ENCODE measurements at regions not wholly inside any gene's neighbourhood (a gene's known extent, or its start where the extent isn't known, plus 50 kb on each side); places are given as distances from the start of the nearest gene placed in this dataset.
"Not testable (repeated sequence)": the region's sequence is repeated elsewhere in the genome, so short reads cannot be mapped to it uniquely, and the experiment has no call there.

DNA sequence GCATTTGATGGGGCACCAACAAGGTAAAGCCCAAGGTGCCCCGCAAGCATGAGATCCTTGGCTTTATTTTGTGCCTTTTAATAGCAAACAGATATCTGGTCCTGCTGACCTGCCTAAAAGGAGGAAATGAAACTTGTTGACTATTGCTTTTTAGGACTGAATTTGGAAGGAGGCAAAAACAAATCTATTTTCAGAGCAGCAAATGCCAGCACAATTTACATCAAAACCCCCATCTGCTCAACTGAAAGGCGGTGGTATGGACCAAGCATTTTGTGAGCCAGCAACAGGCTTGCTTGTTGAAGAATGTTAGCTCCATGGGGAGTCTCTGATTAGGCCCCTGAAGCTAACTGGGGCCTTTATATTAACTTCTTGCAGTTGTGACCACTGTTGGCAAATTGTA, 192.6 kb upstream of the E2F8 start:
- DNase-seq (ENCODE audit: low read depth), result no peak

- peak; percentile 65 for DNase-seq (ENCODE audit: low read depth)
Observed at GRCh38 chr11:19432370-19433061, 191.8 kb upstream of the E2F8 start.

GRCh38 chr11:19430754-19431398, 190.1 kb upstream of the E2F8 start:
- no peak for DNase-seq (ENCODE audit: low read depth)

DNA sequence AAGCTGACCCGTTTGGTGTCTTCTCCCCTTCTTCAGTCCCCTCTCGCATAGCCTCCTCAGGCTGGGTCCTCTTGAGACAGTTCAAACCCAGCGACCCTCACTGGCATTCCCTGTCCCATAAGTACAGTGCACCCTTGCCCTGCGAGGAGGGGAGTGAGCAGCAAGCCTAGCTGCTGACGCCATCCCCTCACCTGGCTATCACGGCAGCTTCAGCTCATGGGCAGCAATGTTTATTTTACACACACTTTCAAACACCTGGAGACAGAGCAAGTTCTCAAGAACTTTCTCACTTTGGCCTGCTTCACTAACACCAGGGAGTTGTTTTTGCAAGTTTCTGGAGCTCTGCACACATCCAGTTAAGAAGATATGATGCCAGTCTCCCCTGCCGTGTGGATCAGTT, 189.6 kb upstream of the E2F8 start:
- DNase-seq (ENCODE audit: low read depth), result no peak

DNA sequence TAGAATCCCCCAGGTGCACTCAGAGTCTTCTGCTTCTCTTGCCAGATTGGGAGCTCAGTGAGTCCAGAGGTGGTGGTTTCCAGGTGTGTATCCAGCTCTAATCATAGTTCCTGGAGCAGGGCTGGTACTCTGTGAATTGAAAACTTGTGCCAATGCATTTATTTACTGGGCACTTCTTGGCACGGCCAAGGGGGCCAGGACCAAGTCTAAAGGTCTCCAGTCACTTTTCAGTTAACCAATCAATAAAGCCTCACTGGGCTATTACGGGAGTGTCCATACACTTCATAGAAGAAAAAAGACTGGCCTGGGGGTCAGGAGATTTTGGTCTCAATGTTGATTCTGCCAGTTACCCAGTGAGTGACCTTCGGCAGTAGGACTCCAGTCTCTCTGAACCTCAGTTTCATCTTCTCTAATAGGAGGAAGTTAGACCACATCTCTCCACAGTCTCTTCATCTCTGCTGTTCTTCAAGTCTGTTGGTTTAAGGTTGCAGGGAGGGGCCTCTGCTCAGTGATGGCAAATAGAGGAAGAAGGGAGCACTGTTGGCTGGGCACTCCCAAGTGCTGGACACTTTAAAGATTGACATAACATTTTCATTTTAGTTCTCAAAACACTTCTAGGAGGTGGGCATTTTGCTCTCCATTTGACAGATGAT, 188.5 kb upstream of the E2F8 start:
- DNase-seq (ENCODE audit: low read depth), result no peak

DNA sequence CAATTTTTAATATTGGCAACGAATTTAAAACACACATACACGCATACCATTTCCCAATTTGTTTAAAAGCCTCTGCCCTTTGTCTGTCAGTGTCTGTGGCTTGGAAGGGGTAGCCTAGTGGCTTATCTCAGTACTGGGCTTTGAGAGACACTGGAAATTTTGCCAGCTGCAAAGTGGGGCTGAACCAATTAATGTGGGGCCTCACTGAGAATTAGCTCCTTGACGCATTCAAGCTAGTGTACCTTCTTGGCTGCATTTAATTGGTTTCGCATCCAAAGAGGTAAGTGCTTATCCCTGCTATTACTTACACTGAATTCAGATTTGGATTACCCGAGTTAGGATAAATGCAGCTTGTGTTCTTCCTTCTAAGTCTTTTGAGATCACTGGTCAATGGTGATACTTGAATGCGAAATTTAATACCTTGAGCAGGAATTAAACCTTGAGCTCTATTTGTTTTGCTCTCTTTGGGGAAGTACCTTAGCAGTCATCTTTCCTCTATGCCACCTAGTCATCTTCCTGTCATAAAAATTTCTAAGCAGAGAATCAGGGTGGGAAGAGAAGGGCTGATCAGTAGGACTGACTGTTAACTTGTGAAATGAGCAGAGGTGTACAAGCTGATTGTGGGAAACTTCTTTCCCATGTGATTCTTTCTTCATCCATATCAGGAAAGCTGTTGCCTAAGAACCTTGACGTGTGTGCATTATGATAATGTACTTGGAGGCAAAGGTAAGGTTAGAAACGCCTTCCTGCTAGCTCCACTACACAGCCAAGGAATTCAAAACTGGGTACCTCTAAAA, 187.7 kb upstream of the E2F8 start:
- peak; percentile 40 for DNase-seq (ENCODE audit: low read depth)

DNA sequence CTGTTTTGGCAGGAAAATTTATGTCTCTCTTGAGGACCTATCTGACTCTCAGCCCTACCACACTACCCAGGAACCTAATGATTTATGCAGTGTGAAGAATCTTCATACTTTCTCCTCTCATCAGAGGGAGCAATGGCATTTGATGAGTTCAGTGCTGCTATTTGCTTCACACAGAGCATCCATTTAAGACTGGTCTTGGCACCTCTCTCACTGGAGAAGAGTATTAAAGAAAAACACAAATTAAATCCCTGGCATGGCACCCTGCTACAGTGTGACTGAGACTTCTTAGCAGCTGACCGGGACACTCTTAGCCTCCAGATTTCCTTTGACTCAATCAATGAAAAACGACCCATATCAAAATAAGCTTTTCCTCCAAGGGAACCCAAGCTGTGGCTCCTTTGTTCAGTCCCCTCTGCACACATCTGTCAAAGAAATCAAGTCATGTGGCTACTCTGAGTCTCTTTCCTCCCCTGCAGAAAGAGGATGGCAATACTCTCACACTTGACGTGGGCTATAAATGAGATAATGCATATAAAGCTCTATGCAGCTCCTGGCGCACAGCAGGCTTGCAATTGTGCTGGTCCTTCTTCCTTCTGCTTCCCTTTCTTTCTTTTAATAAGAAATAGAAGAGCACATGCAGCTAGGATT, 186.1 kb upstream of the E2F8 start:
- no peak for DNase-seq (ENCODE audit: low read depth)

DNA sequence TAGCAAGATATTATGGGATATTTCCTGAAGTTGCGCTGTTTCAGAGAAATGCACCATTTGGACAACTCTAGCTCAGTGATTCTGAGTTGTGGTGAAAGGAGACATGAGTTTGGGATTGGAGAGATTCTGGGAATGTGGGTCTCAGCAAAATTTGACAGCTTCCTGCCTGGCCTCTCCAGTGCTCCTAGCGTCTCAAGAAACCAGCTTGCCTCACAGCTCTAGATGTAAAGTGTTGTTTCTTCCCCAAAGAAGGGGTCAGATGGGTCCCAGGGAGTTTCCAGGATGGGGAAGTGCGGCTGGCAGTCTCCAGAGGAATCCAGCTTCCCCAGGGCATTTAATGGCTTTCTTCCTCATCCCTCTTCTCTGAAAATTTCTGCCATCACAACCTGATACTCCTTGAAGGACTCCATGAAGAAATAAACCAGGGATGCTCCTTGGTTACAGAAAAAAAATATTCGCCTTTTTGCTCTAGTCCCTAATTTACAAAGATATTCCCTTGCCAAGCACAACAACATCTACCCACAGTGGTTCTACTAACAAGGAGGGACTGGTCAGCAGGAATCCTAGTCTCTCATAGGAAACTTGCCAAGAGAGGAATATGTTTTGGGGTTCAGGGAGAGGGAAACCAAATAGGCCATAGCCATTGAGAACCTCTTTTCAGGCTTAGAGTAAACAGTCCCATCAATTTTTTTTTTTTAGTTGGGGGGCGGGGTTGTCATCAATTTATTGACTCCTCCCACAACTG, 185.4 kb upstream of the E2F8 start:
- no peak for DNase-seq (ENCODE audit: low read depth)

- no peak for DNase-seq (ENCODE audit: low read depth)
Observed at GRCh38 chr11:19422276-19422675, 181.5 kb upstream of the E2F8 start.

GRCh38 chr11:19420868-19421533, 180.3 kb upstream of the E2F8 start:
- no peak for DNase-seq (ENCODE audit: low read depth)

DNA sequence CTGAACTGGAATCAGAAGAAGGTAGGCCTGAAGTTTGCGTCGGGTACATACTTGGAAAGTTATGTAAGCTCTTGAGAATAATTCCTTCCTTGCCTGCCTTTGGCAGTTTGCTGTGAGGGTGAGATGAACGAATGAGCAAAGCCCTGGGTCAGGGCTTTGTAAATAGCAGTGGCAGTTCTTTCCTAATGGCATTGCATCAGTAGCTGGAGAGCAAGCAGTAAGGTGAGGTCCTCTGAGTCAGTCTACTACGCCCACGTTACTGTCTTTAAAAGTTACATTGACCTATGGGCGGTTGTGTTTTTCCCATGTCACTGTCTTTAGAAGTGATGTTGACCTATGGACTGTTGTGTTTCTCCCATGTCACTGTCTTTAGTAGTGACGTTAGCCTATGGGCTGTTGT, 179.1 kb upstream of the E2F8 start:
- no peak for DNase-seq (ENCODE audit: low read depth)

DNA sequence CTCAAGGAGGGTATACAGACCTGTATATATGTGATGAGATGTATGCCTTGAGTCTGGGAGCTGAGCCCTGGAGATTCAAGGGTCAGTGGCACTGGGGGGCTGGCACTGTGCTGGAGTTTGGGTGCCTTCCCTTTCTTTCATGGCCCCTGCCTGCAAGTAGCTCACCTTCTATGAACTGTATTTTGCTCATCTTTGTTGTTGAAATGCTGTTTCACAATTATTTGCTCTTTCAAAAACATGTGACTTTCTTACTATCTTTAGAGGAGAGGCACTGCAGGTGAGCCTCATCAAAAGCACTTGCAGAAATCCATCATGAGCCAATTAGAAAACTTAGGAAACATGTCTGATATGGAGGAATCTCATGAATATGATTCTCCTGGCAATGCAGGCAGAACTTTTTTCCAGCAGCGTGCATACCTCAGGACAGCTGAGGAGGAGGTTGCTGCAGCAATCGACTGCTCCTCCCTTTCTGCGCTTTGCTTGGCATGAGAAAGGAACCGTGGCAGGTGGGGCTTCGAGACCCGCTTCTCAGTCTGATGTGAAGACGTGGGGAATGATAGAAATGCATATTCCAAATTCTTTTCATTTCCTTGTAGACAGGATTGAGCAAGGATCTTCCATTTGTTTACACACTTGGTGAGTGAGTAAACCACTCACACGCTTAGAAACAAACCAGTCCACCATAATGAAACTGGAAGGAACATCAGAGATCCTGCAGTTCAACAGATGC, 178.4 kb upstream of the E2F8 start:
- DNase-seq (ENCODE audit: low read depth), result no peak

- no peak for DNase-seq (ENCODE audit: low read depth)
Observed at GRCh38 chr11:19418221-19418620, 177.5 kb upstream of the E2F8 start.

DNA sequence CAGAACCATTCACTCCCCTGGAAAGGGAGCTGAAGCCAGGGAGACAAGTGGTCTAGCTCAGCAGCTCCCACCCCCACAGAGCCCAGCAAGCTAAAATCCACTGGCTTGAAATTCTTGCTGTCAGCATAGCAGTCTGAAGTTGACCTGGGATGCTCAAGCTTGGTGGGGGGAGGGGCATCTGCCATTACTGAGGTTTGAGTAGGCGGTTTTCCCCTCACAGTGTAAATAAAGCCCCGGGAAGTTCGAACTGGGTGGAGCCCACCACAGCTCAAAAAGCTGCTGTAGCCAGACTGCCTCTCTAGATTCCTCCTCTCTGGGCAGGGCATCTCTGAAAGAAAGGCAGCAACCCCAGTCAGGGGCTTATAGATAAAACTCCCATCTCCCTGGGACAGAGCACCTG, 171.3 kb upstream of the E2F8 start:
- DNase-seq (ENCODE audit: low read depth), result not testable (repeated sequence)

DNA sequence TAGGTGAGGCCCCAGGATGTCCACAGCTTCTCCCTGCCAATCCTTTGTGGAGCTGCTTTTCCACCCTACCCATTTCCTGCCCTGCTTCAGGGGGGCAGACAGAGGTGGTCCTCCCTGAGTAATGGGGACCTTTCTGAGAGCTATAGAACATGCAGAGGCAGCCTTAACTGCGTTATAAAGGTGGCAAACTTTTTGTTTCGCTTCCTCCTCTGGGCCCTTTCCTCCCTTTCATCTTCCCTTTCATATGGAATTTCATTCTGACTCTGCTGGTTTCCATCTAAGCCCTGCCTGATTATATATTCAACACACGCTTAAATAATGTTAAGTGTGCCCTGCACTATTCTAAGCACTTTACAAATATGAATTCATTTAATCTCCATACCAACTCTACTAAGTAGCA, 169.3 kb upstream of the E2F8 start:
- no peak for DNase-seq (ENCODE audit: low read depth)

DNA sequence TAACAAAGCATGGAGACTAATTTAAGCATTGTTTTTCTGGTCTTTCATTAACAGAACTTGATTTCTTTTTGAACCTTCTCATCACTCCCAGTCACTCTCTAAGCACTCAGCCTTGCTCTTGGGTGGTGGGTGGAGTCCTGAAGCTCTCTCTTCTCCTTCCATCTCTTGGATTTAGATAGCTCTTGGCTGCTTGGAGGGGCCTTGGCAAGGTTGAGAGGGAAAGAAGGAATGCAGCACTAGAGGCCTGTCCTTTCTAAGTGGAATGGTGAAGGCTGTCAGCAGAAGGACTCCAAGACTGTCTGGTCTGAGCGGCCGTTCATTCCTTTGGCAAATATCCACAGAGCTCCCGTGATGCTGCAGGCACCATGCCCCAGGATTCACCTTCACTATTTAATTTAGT, 168.6 kb upstream of the E2F8 start:
- no peak for DNase-seq (ENCODE audit: low read depth)

- DNase-seq (ENCODE audit: low read depth), result no peak
Observed at GRCh38 chr11:19407677-19408270, 167.0 kb upstream of the E2F8 start.

DNA sequence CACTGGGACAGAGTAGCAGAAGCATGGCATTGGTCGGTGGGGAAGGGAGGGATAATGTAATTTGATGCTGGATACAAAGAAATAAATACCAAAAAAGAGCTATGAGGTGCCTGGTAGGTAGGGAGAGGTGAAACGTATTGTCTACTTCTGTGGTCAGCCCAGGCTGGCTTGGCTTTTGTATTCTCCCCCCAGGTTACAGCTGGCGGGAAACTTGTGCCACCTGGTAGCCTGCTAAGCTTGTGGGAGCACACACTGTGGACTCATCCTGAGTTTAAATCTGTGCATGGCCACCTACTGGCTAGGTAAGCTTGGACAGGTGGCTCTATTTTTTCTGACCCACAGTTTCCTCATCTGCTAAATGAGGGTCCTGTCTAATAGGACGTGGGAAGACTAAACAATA, 165.2 kb upstream of the E2F8 start:
- DNase-seq (ENCODE audit: low read depth), result no peak

DNA sequence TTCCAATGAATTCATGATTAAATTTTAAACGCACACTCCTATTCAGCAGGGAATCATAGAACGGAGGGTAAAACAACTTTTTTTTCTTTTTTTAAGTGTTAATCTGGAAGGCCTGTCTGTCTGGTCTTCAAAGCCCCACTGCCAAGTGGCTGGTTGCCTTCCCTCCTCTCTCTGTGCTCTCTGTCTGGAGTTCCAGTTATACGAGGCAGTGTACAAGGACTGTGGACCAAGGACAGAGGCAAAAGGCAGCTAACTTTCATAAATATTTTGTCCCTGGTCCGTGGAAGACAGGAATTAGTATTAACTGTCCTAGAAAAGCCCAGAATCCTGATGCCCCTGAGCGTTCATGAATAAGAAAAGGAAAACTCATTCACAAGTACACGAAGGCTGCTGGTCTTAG, 164.0 kb upstream of the E2F8 start:
- DNase-seq (ENCODE audit: low read depth), result no peak
